CD14-positive monocyte (primary cell): ENCODE measurements at regions not wholly inside any gene's neighbourhood (a gene's known extent, or its start where the extent isn't known, plus 50 kb on each side); places are given as distances from the start of the nearest gene placed in this dataset.

ENCODE experiments used
- DNase-seq, 3 donors: peaks; one replicate each; pipeline ENCODE4 v3.0.0-alpha.2; 2011 to 2022
- H2AFZ ChIP-seq: 2 replicates; pipeline ENCODE4 v1.6.0; 2012; ENCODE audit warnings: mild to moderate bottlenecking, low read depth, low read length, inconsistent platforms; ENCODE audit not compliant: insufficient read depth, poor library complexity, severe bottlenecking
- H3K27ac ChIP-seq, 2 donors: 1 replicate in 1 of 2; 2 replicates in 1 of 2; pipeline ENCODE4 v1.5.1; 2012 to 2013; ENCODE audit warnings: low read length in 2 of 2, control low read depth in 1 of 2, inconsistent platforms in 1 of 2, low read depth in 1 of 2, mild to moderate bottlenecking in 1 of 2
- H3K27me3 ChIP-seq, 2 donors: one replicate each; pipeline versions ENCODE4 v1.6.0 to v1.6.1; 2011 to 2013; ENCODE audit warnings: low read length in 2 of 2; ENCODE audit not compliant: control insufficient read depth in 2 of 2, insufficient read depth in 2 of 2
- H3K36me3 ChIP-seq, 2 donors: replicated peaks in 1 of 2; 1 replicate in 1 of 2; 2 replicates in 1 of 2; pipeline versions ENCODE4 v1.5.1 to v1.6.1; 2012 to 2013; ENCODE audit warnings: low read length in 2 of 2, control low read depth in 1 of 2, inconsistent platforms in 1 of 2, mild to moderate bottlenecking in 1 of 2; ENCODE audit not compliant: insufficient read depth in 2 of 2, control insufficient read depth in 1 of 2
- H3K4me1 ChIP-seq, 2 donors: 1 replicate in 1 of 2; 2 replicates in 1 of 2; pipeline versions ENCODE4 v1.5.1 to v1.6.1; 2012 to 2013; ENCODE audit warnings: low read length in 2 of 2, control low read depth in 1 of 2, inconsistent platforms in 1 of 2, mild to moderate bottlenecking in 1 of 2, moderate library complexity in 1 of 2; ENCODE audit not compliant: insufficient read depth in 2 of 2, control insufficient read depth in 1 of 2
- H3K4me2 ChIP-seq: replicated peaks from 2 replicates; pipeline ENCODE3; 2012; ENCODE audit warnings: low read length, moderate library complexity, mild to moderate bottlenecking; ENCODE audit not compliant: poor library complexity, severe bottlenecking; ENCODE audit errors: extremely low read depth
- H3K4me3 ChIP-seq, 3 experiments: fragments of 200-600 bp in 1 of 3; sonication (generic) in 1 of 3; replicated peaks in 1 of 3; 1 replicate in 2 of 3; 2 replicates in 1 of 3; pipeline ENCODE4 v1.5.1; 2011 to 2013; ENCODE audit warnings: low read length in 3 of 3, mild to moderate bottlenecking in 3 of 3, control low read depth in 2 of 3, low read depth in 2 of 3, inconsistent platforms in 1 of 3, moderate library complexity in 1 of 3
- H3K79me2 ChIP-seq: 2 replicates; pipeline ENCODE4 v1.6.0; 2012; ENCODE audit warnings: mild to moderate bottlenecking, control low read depth, inconsistent platforms, low read length, moderate library complexity; ENCODE audit not compliant: insufficient read depth
- H3K9ac ChIP-seq: 2 replicates; pipeline ENCODE4 v1.6.0; 2017; ENCODE audit warnings: low read length, mild to moderate bottlenecking; ENCODE audit not compliant: insufficient read depth, poor library complexity, severe bottlenecking
- H3K9me3 ChIP-seq, 2 donors: replicated peaks in 1 of 2; 1 replicate in 1 of 2; 2 replicates in 1 of 2; pipeline versions ENCODE4 v1.5.1 to v1.6.1; 2012 to 2013; ENCODE audit warnings: low read length in 2 of 2, control low read depth in 1 of 2; ENCODE audit not compliant: control insufficient read depth in 1 of 2, insufficient read depth in 1 of 2
- H4K20me1 ChIP-seq: 2 replicates; pipeline ENCODE4 v1.6.0; 2012; ENCODE audit warnings: mild to moderate bottlenecking, low read length, control low read depth, moderate library complexity; ENCODE audit not compliant: insufficient read depth
- H3K27ac Mint-ChIP-seq, 7 donors: one replicate each; pipeline ENCODE4 v1.8.0; 2020; ENCODE audit warnings: mild to moderate bottlenecking in 7 of 7, mixed read lengths in 7 of 7, moderate library complexity in 6 of 7, inconsistent platforms in 2 of 7
- H3K27me3 Mint-ChIP-seq, 3 donors: one replicate each; pipeline ENCODE4 v1.8.0; 2021 to 2022; ENCODE audit warnings: low read depth in 3 of 3, mild to moderate bottlenecking in 3 of 3, mixed read lengths in 3 of 3, moderate library complexity in 3 of 3, inconsistent platforms in 1 of 3
- H3K36me3 Mint-ChIP-seq, 2 donors: one replicate each; pipeline ENCODE4 v1.8.0; 2020; ENCODE audit warnings: mixed read lengths in 2 of 2, inconsistent platforms in 1 of 2, mild to moderate bottlenecking in 1 of 2
- H3K4me1 Mint-ChIP-seq: one replicate; pipeline ENCODE4 v1.8.0; 2020; ENCODE audit warnings: mild to moderate bottlenecking, mixed read lengths
- H3K4me3 Mint-ChIP-seq, 2 donors: one replicate each; pipeline ENCODE4 v1.8.0; 2020; ENCODE audit warnings: mild to moderate bottlenecking in 2 of 2, mixed read lengths in 2 of 2, moderate library complexity in 1 of 2
- H3K9me3 Mint-ChIP-seq, 7 donors: one replicate each; pipeline ENCODE4 v1.8.0; 2020 to 2022; ENCODE audit warnings: mixed read lengths in 7 of 7, mild to moderate bottlenecking in 6 of 7, moderate library complexity in 6 of 7, inconsistent platforms in 2 of 7
- CTCF ChIP-seq: fragments of 200-600 bp; IDR thresholded peaks from one replicate; pipeline ENCODE4 v1.8.0; 2022; ENCODE audit warnings: antibody characterized with exemption, mild to moderate bottlenecking
- WGBS: methylation state at CpG from one replicate; pipeline ENCODE4 v1.1.5; 2013; ENCODE audit warnings: missing lambda C conversion rate; ENCODE audit not compliant: insufficient coverage; 5-methylcytosine and 5-hydroxymethylcytosine counted together
- intact Hi-C, 2 donors: fragments of 100-400 bp; cut with micrococcal nuclease; formaldehyde crosslinking; loops; one replicate each; pipeline versions ENCODE4 v1.15.0 to v1.15.1; 2023

GRCh38 chr11:28412029-28412428 is 303.8 kb downstream of the METTL15 start:
- Histone ChIP-seq H3K4me1 (no peaks in the 10 kb centered on the region), H2AFZ (no peak overlapping the region), H4K20me1 (no peaks in the 10 kb centered on the region), H3K79me2 (no peaks in the 10 kb centered on the region), H3K27me3 (no peaks in the 10 kb centered on the region), H3K27ac (no peak overlapping the region), H3K4me3 (no peak overlapping the region), H3K36me3 (no peaks in the 10 kb centered on the region), H3K9me3 (peaks cover 4 to 5% of the 10 kb centered on the region in 2 donors), H3K4me2 (no peak overlapping the region), H3K9ac (no peak overlapping the region)
- Mint-ChIP-seq H3K27me3 (peaks cover 0 to 2% (median 0%) of the 10 kb centered on the region in 3 donors), H3K36me3 (no peaks in the 10 kb centered on the region), H3K4me1 (no peaks in the 10 kb centered on the region), H3K9me3 (peaks cover 0 to 8% (median 3%) of the 10 kb centered on the region in 7 donors), H3K4me3 (no peak overlapping the region), H3K27ac (no peak overlapping the region)
- TF ChIP-seq CTCF, result no peak
- no peak for DNase-seq
- intact Hi-C loops, result no loop called here

- no peak overlapping the region for H3K27ac ChIP-seq
- H3K9me3 ChIP-seq, result no peaks in the 10 kb centered on the region
- H4K20me1 ChIP-seq, result no peaks in the 10 kb centered on the region
- H2AFZ ChIP-seq, result no peak overlapping the region
- Mint-ChIP-seq H3K4me3 (no peak overlapping the region), H3K27ac (no peak overlapping the region), H3K36me3 (no peaks in the 10 kb centered on the region), H3K27me3 (no peaks in the 10 kb centered on the region), H3K9me3 (peaks cover 0 to 7% (median 2%) of the 10 kb centered on the region in 7 donors), H3K4me1 (no peaks in the 10 kb centered on the region)
- H3K36me3 ChIP-seq, result no peaks in the 10 kb centered on the region
- H3K4me3 ChIP-seq, result no peak overlapping the region
- TF ChIP-seq CTCF, result no peak
- H3K4me1 ChIP-seq, result no peaks in the 10 kb centered on the region
- no CpG with 5 or more reads among the region's 3 CpGs for WGBS
- H3K9ac ChIP-seq, result no peak overlapping the region
- no peak overlapping the region for H3K4me2 ChIP-seq
- H3K79me2 ChIP-seq, result no peaks in the 10 kb centered on the region
- no peaks in the 10 kb centered on the region for H3K27me3 ChIP-seq
- intact Hi-C loops, result no loop called here
- DNase-seq, result no peak
Observed at GRCh38 chr11:28401446-28401845, 293.3 kb downstream of the METTL15 start.
